GM12878 (cell line): ENCODE measurements at regions not wholly inside any gene's neighbourhood (a gene's known extent, or its start where the extent isn't known, plus 50 kb on each side); places are given as distances from the start of the nearest gene placed in this dataset.

Experiments used
- CBFB ChIP-seq: IDR thresholded peaks from 2 replicates; pipeline ENCODE4 v1.6.1; 2016; ENCODE audit warnings: antibody characterized with exemption, low read depth
- CREM ChIP-seq: IDR thresholded peaks from 2 replicates; pipeline ENCODE4 v1.6.1; 2014; ENCODE audit warnings: antibody characterized with exemption, low read depth
- CTCF ChIP-seq, 3 experiments: IDR thresholded peaks in 2 of 3; conservative IDR thresholded peaks in 1 of 3; 2 replicates each; pipeline ENCODE4 v1.5.1; 2011; ENCODE audit warnings: low read depth in 3 of 3, low read length in 3 of 3, mild to moderate bottlenecking in 3 of 3, control low read depth in 2 of 3, moderate library complexity in 2 of 3, inconsistent platforms in 1 of 3, mixed read lengths in 1 of 3; ENCODE audit not compliant: control insufficient read depth in 2 of 3, insufficient read depth in 1 of 3; ENCODE audit errors: extremely low read depth in 1 of 3
- NFIC ChIP-seq: IDR thresholded peaks from 2 replicates; pipeline ENCODE4 v1.6.1; 2012; ENCODE audit warnings: low read depth, mild to moderate bottlenecking, inconsistent platforms, low read length, moderate library complexity
- POLR2A ChIP-seq: IDR thresholded peaks from 2 replicates; pipeline ENCODE4 v1.6.1; 2011; ENCODE audit warnings: low read depth, mild to moderate bottlenecking, low read length
- POLR2AphosphoS2 ChIP-seq: IDR thresholded peaks from 2 replicates; pipeline ENCODE4 v1.6.1; 2011; ENCODE audit warnings: low read depth, mild to moderate bottlenecking, low read length, improper control_type of control experiment, moderate library complexity
- RAD21 ChIP-seq: IDR thresholded peaks from 2 replicates; pipeline ENCODE4 v1.6.1; 2011; ENCODE audit warnings: mild to moderate bottlenecking, low read depth, low read length, moderate library complexity; ENCODE audit not compliant: insufficient read depth
- USF1 ChIP-seq: IDR thresholded peaks from 2 replicates; pipeline ENCODE4 v1.6.1; 2011; ENCODE audit warnings: borderline replicate concordance, low read depth, mild to moderate bottlenecking, moderate library complexity, mixed read lengths, low read length; ENCODE audit not compliant: insufficient read depth; ENCODE audit errors: extremely low read length

GRCh38 chr2:140013545-140014203, 1233.5 kb upstream of the NXPH2 start:
- no peak for TF ChIP-seq NFIC
- no peak for TF ChIP-seq POLR2AphosphoS2
- no peak for TF ChIP-seq POLR2A
- no peak for TF ChIP-seq RAD21
- no peak for TF ChIP-seq CTCF (IDR thresholded peaks at IDR 0.05 in 2 of 3, conservative IDR thresholded peaks at IDR 0.05 in 1 of 3; ENCODE audit: control insufficient read depth in 2 of 3, extremely low read depth in 1 of 3, insufficient read depth in 1 of 3, low read depth in 3 of 3, low read length in 3 of 3)
- no peak for TF ChIP-seq CBFB
- TF ChIP-seq USF1: no peak
- no peak for TF ChIP-seq CREM
